ENCODE measurements at regions not wholly inside any gene's neighbourhood (a gene's known extent, or its start where the extent isn't known, plus 50 kb on each side); places are given as distances from the start of the nearest gene placed in this dataset.

GRCh38 chr10:20970708-20971107, 73.6 kb upstream of the NEBL start:
- no peak for TF ChIP-seq CTCF (IDR thresholded peaks at IDR 0.05)
- no peak for TF ChIP-seq POLR2A (IDR thresholded peaks at IDR 0.05)
- no peak for TF ChIP-seq POLR2AphosphoS5 (IDR thresholded peaks at IDR 0.05)
